PFSK-1 (cell line): ENCODE measurements at regions not wholly inside any gene's neighbourhood (a gene's known extent, or its start where the extent isn't known, plus 50 kb on each side); places are given as distances from the start of the nearest gene placed in this dataset.

ENCODE experiments used
- FOXP2 ChIP-seq: optimal IDR thresholded peaks from 2 replicates; pipeline ENCODE3; 2011; ENCODE audit warnings: borderline replicate concordance, control low read depth, inconsistent platforms; ENCODE audit not compliant: insufficient read depth; ENCODE audit errors: extremely low read length, extremely low read depth
- POLR2AphosphoS5 ChIP-seq: IDR thresholded peaks from 2 replicates; pipeline ENCODE4 v1.6.1; 2012; ENCODE audit warnings: low read depth, mild to moderate bottlenecking, control low read depth, low read length, moderate library complexity
- REST ChIP-seq, 2 experiments: IDR thresholded peaks; 2 replicates each; pipeline versions ENCODE4 v1.6.1 to v1.8.0; 2011 to 2012; ENCODE audit warnings: low read depth in 2 of 2, low read length in 2 of 2, control low read depth in 1 of 2, inconsistent platforms in 1 of 2, mild to moderate bottlenecking in 1 of 2, moderate library complexity in 1 of 2; ENCODE audit not compliant: insufficient read depth in 1 of 2
- SIN3A ChIP-seq: IDR thresholded peaks from 2 replicates; pipeline ENCODE4 v1.6.1; 2012; ENCODE audit warnings: mild to moderate bottlenecking, low read length, moderate library complexity, borderline replicate concordance; ENCODE audit not compliant: insufficient read depth
- TAF1 ChIP-seq: IDR thresholded peaks from 2 replicates; pipeline ENCODE4 v1.6.1; 2012; ENCODE audit warnings: low read length, control low read depth, borderline replicate concordance; ENCODE audit not compliant: insufficient read depth

GRCh38 chr7:136179851-136180721 lies 202.9 kb upstream of the MTPN start:
- TF ChIP-seq FOXP2 = no peak
- TF ChIP-seq TAF1 = no peak
- TF ChIP-seq SIN3A = no peak
- no peak for TF ChIP-seq REST (IDR thresholded peaks at IDR 0.05; ENCODE audit: insufficient read depth in 1 of 2, low read depth in 2 of 2, low read length in 2 of 2)
- TF ChIP-seq POLR2AphosphoS5 = no peak

GRCh38 chr7:136179154-136179553 lies 202.0 kb upstream of the MTPN start:
- no peak for TF ChIP-seq FOXP2

- TF ChIP-seq SIN3A = no peak
- TF ChIP-seq FOXP2 = no peak
- TF ChIP-seq TAF1 = no peak
- no peak for TF ChIP-seq REST (IDR thresholded peaks at IDR 0.05; ENCODE audit: insufficient read depth in 1 of 2, low read depth in 2 of 2, low read length in 2 of 2)
- TF ChIP-seq POLR2AphosphoS5 = no peak
Observed at GRCh38 chr7:136174477-136175125, 197.4 kb upstream of the MTPN start.

GRCh38 chr7:136173874-136174273 lies 196.7 kb upstream of the MTPN start:
- TF ChIP-seq POLR2AphosphoS5 (no peak), TAF1 (no peak), SIN3A (no peak), REST (IDR thresholded peaks at IDR 0.05; ENCODE audit: insufficient read depth in 1 of 2, low read depth in 2 of 2, low read length in 2 of 2) (no peak), FOXP2 (no peak)

GRCh38 chr7:136171233-136171632 lies 194.1 kb upstream of the MTPN start:
- no peak for TF ChIP-seq POLR2AphosphoS5
- no peak for TF ChIP-seq TAF1
- TF ChIP-seq REST (IDR thresholded peaks at IDR 0.05; ENCODE audit: insufficient read depth in 1 of 2, low read depth in 2 of 2, low read length in 2 of 2) = no peak
- no peak for TF ChIP-seq FOXP2
- TF ChIP-seq SIN3A = no peak
